Neural cell (in vitro differentiated cells): ENCODE measurements at regions not wholly inside any gene's neighbourhood (a gene's known extent, or its start where the extent isn't known, plus 50 kb on each side); places are given as distances from the start of the nearest gene placed in this dataset.

ENCODE experiments used
- CTCF ChIP-seq: fragments of 450-650 bp; IDR thresholded peaks from 2 replicates; pipeline ENCODE4 v1.5.1; 2014; ENCODE audit warnings: antibody characterized with exemption, mild to moderate bottlenecking, moderate library complexity; ENCODE audit not compliant: poor library complexity, severe bottlenecking
- EP300 ChIP-seq: fragments of 450-650 bp; conservative IDR thresholded peaks from 2 replicates; pipeline ENCODE4 v1.6.1; 2014; ENCODE audit warnings: antibody characterized with exemption, mild to moderate bottlenecking, moderate library complexity; ENCODE audit not compliant: poor library complexity, severe bottlenecking

GRCh38 chr21:21898801-21899200, 900.6 kb downstream of the NCAM2 start:
- TF ChIP-seq CTCF = no peak
- no peak for TF ChIP-seq EP300
